GM12874 (cell line): ENCODE measurements at regions not wholly inside any gene's neighbourhood (a gene's known extent, or its start where the extent isn't known, plus 50 kb on each side); places are given as distances from the start of the nearest gene placed in this dataset.

Source experiments
- TF ChIP-seq, protein P1 (sequence below): IDR thresholded peaks from 2 replicates; pipeline ENCODE4 v1.5.1; 2011; ENCODE audit warnings: low read depth, mild to moderate bottlenecking, control low read depth, low read length, moderate library complexity; ENCODE audit not compliant: insufficient read depth

DNA sequence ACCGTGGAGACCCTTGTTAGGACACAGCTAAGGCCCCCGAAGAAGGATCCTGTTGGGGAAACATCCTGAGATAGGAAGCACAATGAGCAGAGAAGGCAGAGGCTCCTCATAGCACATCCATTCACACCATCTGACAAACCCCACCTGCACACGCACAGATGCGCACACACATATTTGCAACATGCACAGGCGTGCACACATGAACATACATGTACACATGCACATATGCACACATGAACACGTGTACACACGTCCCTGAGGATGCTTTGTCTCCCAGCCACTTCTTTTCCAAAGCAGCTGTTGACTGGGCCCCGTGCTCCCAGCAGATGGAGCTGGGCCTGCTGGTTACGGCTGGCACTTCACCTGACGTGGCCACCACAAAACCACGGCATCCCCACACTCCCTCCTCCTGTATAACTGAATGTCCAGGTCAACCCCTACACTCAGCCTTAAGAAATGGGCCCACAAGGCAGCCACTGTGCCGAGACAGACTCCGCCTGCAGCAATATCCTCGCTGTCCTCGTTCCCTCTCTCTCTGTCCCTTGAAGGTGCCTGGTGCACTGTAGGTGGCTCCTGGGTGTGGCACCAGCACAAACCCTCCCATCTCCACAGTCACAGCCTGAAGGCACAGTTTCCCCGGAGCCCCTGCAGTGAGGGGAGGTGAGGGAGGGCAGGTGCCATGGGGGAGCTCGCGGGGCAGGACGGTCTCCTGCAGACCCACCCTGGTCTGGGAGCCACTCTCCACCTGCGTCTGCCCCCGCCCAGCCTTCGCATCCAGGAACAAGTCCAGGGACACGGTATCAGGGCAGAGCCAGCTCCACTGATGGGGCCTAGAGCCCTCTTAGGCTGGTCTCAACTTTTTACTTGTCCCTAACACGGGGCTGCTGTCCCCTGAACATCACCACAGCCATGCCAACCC lies 183.0 kb downstream of the RBFOX3 start:
- TF ChIP-seq, protein P1, sequence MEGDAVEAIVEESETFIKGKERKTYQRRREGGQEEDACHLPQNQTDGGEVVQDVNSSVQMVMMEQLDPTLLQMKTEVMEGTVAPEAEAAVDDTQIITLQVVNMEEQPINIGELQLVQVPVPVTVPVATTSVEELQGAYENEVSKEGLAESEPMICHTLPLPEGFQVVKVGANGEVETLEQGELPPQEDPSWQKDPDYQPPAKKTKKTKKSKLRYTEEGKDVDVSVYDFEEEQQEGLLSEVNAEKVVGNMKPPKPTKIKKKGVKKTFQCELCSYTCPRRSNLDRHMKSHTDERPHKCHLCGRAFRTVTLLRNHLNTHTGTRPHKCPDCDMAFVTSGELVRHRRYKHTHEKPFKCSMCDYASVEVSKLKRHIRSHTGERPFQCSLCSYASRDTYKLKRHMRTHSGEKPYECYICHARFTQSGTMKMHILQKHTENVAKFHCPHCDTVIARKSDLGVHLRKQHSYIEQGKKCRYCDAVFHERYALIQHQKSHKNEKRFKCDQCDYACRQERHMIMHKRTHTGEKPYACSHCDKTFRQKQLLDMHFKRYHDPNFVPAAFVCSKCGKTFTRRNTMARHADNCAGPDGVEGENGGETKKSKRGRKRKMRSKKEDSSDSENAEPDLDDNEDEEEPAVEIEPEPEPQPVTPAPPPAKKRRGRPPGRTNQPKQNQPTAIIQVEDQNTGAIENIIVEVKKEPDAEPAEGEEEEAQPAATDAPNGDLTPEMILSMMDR: no peak

DNA sequence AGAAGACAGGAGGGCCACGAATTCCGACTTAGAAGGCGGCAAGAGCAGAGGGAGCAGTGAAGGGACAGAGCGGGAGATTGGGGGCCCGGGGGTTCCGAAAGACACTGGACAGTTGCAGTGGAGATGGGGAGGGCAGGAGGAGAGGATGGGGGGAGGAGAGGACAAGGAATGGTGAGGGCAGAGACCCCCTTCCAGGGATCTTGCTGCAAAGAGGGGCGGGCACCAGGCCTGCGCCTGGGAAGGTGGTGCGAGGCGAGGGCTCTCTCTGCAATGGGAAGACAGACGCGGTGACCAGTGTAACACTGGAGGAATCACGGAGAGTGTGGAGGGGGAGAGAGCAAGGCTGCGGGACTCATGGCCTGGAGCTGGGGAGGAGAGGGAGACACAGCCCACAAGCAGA lies 185.2 kb downstream of the RBFOX3 start:
- TF ChIP-seq, protein P1: no peak

DNA sequence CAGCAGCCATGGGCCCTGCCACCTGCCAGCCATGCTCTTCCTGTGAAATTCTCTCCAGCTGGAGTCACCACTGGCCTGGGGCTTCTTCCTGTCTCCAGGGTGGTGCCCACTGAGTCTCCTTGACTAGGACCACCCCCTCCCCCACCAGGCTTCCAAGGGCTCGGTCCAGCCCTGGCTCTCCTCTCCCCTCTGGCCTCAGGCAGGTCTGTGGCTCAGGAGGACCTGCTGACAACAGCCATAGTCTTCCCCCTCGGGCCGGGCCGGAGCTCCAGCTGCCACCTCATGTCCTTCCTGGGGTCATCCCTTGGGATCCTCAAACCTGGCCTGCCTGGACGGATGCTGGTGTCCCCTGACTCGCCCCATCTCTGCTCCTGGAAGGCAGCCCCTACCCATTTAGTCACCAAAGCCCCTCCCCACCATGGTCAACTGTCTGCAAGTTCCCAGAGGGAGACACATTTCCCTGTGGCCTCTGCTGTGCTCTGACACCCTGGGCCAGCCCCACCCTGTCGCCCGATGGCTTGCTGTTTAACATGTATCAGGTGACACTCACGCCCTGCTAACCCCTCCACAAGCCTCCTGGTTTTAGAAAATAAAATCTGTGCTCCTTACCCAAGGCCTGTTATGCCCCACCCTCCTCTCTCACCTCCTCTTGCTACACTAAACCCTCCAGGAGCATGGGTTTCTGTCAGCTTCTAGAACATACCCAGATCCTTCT lies 186.2 kb downstream of the RBFOX3 start:
- TF ChIP-seq, protein P1: no peak

DNA sequence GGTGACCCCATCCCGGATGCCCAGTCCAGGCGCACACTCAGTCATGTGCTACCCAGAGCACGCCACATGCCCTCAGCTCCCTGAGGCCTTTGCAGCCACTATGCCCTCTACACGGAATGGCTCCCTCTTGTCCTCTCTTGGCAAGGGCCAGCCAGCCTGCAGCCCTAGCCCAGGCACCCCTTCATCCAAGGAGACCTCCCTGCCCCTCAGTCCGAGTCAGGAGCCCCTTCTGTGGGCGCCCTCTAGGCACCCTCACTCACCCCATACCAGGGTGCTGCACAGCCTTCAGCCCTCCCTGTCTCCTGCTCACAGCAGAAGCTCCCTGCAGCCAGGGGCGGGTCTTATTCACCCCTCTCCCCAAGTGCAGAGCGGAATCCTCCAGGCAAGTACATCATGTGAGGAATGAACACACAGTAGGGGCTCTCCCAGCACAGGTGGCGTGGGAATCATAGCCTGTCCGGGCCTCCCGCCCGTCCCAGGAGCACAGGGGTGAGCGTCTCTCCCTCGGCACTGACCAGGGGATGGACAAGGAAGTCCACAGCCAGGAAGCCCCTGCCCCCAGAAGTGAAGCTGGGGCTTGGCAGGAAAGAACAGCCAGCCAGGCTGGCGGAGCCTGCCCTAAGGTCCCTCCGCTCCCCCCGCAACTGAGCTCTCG lies 186.9 kb downstream of the RBFOX3 start:
- TF ChIP-seq, protein P1: no peak

DNA sequence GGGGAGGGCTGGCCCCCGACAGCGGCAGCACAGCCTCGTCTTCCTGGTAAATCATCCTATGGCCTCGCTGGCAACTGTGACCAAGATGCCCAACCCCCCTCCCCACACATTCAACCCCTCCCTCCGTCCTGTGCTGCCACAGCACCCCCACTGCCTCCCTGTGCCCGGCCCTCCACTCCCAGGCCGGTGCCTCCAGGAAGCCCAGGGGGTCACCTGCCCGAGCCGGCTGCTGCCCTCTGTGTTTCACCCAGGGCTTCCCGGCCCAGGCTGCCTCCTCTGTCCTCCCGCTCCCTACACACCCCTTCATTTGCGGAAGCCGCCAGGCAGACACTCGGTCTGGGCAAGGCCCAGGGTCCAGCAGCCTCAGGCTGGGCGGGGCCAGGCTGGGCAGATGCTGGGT lies 188.6 kb downstream of the RBFOX3 start:
- TF ChIP-seq, protein P1: no peak

DNA sequence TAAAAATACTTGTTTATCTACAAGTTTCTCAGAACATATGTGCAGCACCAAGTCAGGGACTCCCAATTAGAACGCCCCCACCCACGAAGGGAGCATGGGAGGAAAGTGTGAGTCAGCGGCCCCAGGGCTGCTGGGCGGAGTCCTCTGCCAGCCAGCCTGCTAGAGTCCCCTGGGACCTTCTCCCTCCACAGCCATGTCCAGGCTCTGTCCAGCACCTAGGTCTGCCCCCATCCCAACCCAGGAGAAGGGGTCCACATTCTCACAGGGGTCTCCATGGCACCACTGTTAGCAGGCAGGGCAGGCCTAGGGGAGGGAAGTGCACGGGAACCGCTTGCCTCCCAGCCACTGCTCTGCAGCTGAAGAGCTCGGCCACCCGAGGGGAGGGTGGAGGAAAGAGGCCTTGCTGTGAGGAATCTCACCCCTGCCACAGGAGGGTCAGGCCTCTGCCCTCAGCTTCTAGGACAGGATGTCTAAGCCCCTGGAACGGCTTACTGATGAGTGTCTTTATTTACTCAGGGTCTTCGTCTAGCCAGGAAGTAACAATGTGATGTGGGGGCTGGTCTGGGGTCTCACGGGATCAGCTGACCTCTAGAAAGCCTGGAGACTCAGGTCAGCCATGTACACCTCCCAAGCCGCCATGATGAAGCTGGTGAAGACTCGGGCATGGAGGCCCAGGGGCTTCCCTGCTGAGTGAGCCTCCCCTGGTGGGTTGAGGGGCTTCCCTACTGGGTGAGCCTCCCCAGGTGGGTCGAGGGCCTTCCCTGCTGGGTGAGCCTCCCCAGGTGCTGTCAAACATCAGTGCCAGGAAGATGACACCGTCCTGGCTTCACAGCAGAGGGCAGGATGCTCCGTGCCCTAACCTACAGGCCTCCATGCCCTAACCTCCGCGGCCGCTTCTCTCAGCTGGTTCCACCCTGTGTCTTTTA lies 190.3 kb downstream of the RBFOX3 start:
- TF ChIP-seq, protein P1: no peak
